H1 (cell line): ENCODE measurements at regions not wholly inside any gene's neighbourhood (a gene's known extent, or its start where the extent isn't known, plus 50 kb on each side); places are given as distances from the start of the nearest gene placed in this dataset.

Experiments
- EGR1 ChIP-seq: IDR thresholded peaks from 2 replicates; pipeline ENCODE4 v1.6.1; 2011; ENCODE audit warnings: low read depth, low read length, borderline replicate concordance
- EP300 ChIP-seq, 2 experiments: IDR thresholded peaks; 1 replicate in 1 of 2; 2 replicates in 1 of 2; pipeline ENCODE4 v1.6.1; 2011 to 2012; ENCODE audit warnings: low read depth in 2 of 2, low read length in 2 of 2, mild to moderate bottlenecking in 2 of 2, borderline replicate concordance in 1 of 2, inconsistent platforms in 1 of 2, moderate library complexity in 1 of 2
- GABPA ChIP-seq: IDR thresholded peaks from 2 replicates; pipeline ENCODE4 v1.6.1; 2011; ENCODE audit warnings: mild to moderate bottlenecking, low read length, moderate library complexity, borderline replicate concordance; ENCODE audit not compliant: insufficient read depth
- POLR2AphosphoS5 ChIP-seq: IDR thresholded peaks from 2 replicates; pipeline ENCODE4 v1.6.1; 2011; ENCODE audit warnings: low read depth, low read length
- RAD21 ChIP-seq, 2 experiments: IDR thresholded peaks in 1 of 2; conservative IDR thresholded peaks in 1 of 2; 2 replicates each; pipeline ENCODE4 v1.6.1; 2011; ENCODE audit warnings: low read depth in 2 of 2, low read length in 2 of 2, improper control_type of control experiment in 1 of 2, inconsistent platforms in 1 of 2, mild to moderate bottlenecking in 1 of 2, moderate library complexity in 1 of 2
- SUZ12 ChIP-seq: fragments of 200-600 bp; sonication (generic); IDR thresholded peaks from 2 replicates; pipeline ENCODE4 v1.6.1; 2012; ENCODE audit warnings: mild to moderate bottlenecking, inconsistent platforms, low read length, moderate library complexity, mixed read lengths
- TBP ChIP-seq: IDR thresholded peaks from 2 replicates; pipeline ENCODE4 v1.6.1; 2011; ENCODE audit warnings: low read depth, low read length, improper control_type of control experiment
- TF ChIP-seq, protein P1 (sequence below), 3 experiments: IDR thresholded peaks; 1 replicate in 2 of 3; 2 replicates in 1 of 3; pipeline versions ENCODE4 v1.5.1 to v1.6.1; 2011; ENCODE audit warnings: low read length in 3 of 3, mild to moderate bottlenecking in 3 of 3, inconsistent platforms in 2 of 3, low read depth in 1 of 3, moderate library complexity in 1 of 3; ENCODE audit not compliant: insufficient read depth in 1 of 3; ENCODE audit errors: control extremely low read depth in 1 of 3
- TF ChIP-seq, protein P2 (sequence below): IDR thresholded peaks from 2 replicates; pipeline ENCODE4 v1.6.1; 2011; ENCODE audit warnings: low read length, improper control_type of control experiment

GRCh38 chr6:112450663-112451062 lies 103.5 kb downstream of the RFPL4B start:
- TF ChIP-seq POLR2AphosphoS5 (no peak), EP300 (IDR thresholded peaks at IDR 0.05; ENCODE audit: borderline replicate concordance in 1 of 2, low read depth in 2 of 2, low read length in 2 of 2) (no peak), SUZ12 (no peak), RAD21 (IDR thresholded peaks at IDR 0.05 in 1 of 2, conservative IDR thresholded peaks at IDR 0.05 in 1 of 2; ENCODE audit: low read depth in 2 of 2, low read length in 2 of 2) (no peak), GABPA (no peak), EGR1 (no peak), TBP (no peak)
- TF ChIP-seq, protein P1, sequence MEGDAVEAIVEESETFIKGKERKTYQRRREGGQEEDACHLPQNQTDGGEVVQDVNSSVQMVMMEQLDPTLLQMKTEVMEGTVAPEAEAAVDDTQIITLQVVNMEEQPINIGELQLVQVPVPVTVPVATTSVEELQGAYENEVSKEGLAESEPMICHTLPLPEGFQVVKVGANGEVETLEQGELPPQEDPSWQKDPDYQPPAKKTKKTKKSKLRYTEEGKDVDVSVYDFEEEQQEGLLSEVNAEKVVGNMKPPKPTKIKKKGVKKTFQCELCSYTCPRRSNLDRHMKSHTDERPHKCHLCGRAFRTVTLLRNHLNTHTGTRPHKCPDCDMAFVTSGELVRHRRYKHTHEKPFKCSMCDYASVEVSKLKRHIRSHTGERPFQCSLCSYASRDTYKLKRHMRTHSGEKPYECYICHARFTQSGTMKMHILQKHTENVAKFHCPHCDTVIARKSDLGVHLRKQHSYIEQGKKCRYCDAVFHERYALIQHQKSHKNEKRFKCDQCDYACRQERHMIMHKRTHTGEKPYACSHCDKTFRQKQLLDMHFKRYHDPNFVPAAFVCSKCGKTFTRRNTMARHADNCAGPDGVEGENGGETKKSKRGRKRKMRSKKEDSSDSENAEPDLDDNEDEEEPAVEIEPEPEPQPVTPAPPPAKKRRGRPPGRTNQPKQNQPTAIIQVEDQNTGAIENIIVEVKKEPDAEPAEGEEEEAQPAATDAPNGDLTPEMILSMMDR (IDR thresholded peaks at IDR 0.05; ENCODE audit: control extremely low read depth in 1 of 3, insufficient read depth in 1 of 3, low read depth in 1 of 3, low read length in 3 of 3), result no peak
- TF ChIP-seq, protein P2, sequence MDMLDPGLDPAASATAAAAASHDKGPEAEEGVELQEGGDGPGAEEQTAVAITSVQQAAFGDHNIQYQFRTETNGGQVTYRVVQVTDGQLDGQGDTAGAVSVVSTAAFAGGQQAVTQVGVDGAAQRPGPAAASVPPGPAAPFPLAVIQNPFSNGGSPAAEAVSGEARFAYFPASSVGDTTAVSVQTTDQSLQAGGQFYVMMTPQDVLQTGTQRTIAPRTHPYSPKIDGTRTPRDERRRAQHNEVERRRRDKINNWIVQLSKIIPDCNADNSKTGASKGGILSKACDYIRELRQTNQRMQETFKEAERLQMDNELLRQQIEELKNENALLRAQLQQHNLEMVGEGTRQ, result no peak
